A172 (cell line): ENCODE measurements at regions not wholly inside any gene's neighbourhood (a gene's known extent, or its start where the extent isn't known, plus 50 kb on each side); places are given as distances from the start of the nearest gene placed in this dataset.
A peak's percentile ranks its signal among the peaks of the same experiment; 100 is the strongest.

Experiments
- DNase-seq: peaks from one replicate; pipeline ENCODE4 v3.0.0-alpha.2; 2015; ENCODE audit warnings: low spot score

- DNase-seq = no peak
Observed at GRCh38 chr15:85307687-85308045, 72.7 kb upstream of the AKAP13 start.

- DNase-seq = no peak
Observed at GRCh38 chr15:85311647-85312046, 68.8 kb upstream of the AKAP13 start.

- peak; percentile 40 for DNase-seq
Observed at GRCh38 chr15:85312486-85312885, 67.9 kb upstream of the AKAP13 start.

- DNase-seq = peak; percentile 28
Observed at GRCh38 chr15:85312929-85313331, 67.5 kb upstream of the AKAP13 start.

- no peak for DNase-seq
Observed at GRCh38 chr15:85313339-85313738, 67.1 kb upstream of the AKAP13 start.

- DNase-seq = no peak
Observed at GRCh38 chr15:85314146-85314545, 66.3 kb upstream of the AKAP13 start.

- no peak for DNase-seq
Observed at GRCh38 chr15:85314633-85315032, 65.8 kb upstream of the AKAP13 start.

- peak; percentile 32 for DNase-seq
Observed at GRCh38 chr15:85316244-85316934, 64.0 kb upstream of the AKAP13 start.

- peak; percentile 86 for DNase-seq
Observed at GRCh38 chr15:85318048-85318731, 62.2 kb upstream of the AKAP13 start.

GRCh38 chr15:85318732-85319076 lies 61.7 kb upstream of the AKAP13 start:
- no peak for DNase-seq

- no peak for DNase-seq
Observed at GRCh38 chr15:85324202-85324601, 56.2 kb upstream of the AKAP13 start.

- DNase-seq = no peak
Observed at GRCh38 chr15:85325834-85326233, 54.6 kb upstream of the AKAP13 start.

GRCh38 chr15:85326291-85326690 lies 54.1 kb upstream of the AKAP13 start:
- no peak for DNase-seq

- no peak for DNase-seq
Observed at GRCh38 chr15:85327820-85328219, 52.6 kb upstream of the AKAP13 start.

GRCh38 chr15:85329561-85330422 lies 50.6 kb upstream of the AKAP13 start:
- DNase-seq = peak; percentile 65
